Vagina (tissue), 2 donors: ENCODE measurements at regions not wholly inside any gene's neighbourhood (a gene's known extent, or its start where the extent isn't known, plus 50 kb on each side); places are given as distances from the start of the nearest gene placed in this dataset.

Experiments used
- CTCF ChIP-seq, 3 experiments: fragments of 450-650 bp in 2 of 3; fragments of 200-600 bp in 1 of 3; sonication (generic) in 1 of 3; IDR thresholded peaks; one replicate each; pipeline ENCODE4 v1.5.1; 2017 to 2019; ENCODE audit warnings: antibody characterized with exemption in 3 of 3, mild to moderate bottlenecking in 2 of 3, moderate library complexity in 2 of 3
- POLR2AphosphoS5 ChIP-seq, 2 donors: sonication (generic); formaldehyde crosslinking; IDR thresholded peaks; one replicate each; pipeline ENCODE4 v1.9.0; 2017; ENCODE audit warnings: antibody characterized with exemption in 2 of 2, mild to moderate bottlenecking in 2 of 2, low read depth in 1 of 2; ENCODE audit not compliant: insufficient read depth in 1 of 2

- no peak for TF ChIP-seq CTCF (IDR thresholded peaks at IDR 0.05)
- TF ChIP-seq POLR2AphosphoS5 (IDR thresholded peaks at IDR 0.05; ENCODE audit: insufficient read depth in 1 of 2, low read depth in 1 of 2), result no peak
Measured at GRCh38 chr9:71632776-71633175, 135.5 kb downstream of the CEMIP2 start.
